ENCODE measurements at regions not wholly inside any gene's neighbourhood (a gene's known extent, or its start where the extent isn't known, plus 50 kb on each side); places are given as distances from the start of the nearest gene placed in this dataset.
"Not testable (repeated sequence)": the region's sequence is repeated elsewhere in the genome, so short reads cannot be mapped to it uniquely, and the experiment has no call there.

- H3K9me3 Mint-ChIP-seq = peaks cover 68 to 69% of the 10 kb centered on the region in 2 experiments
- no peak overlapping the region for H4K8ac ChIP-seq (replicated peaks; ENCODE audit: insufficient read length, low read depth, low read length)
Measured at GRCh38 chrX:120718969-120719368, 89.1 kb upstream of the C1GALT1C1 start.

GRCh38 chrX:120702337-120702736 is 72.5 kb upstream of the C1GALT1C1 start:
- H2AFZ ChIP-seq (ENCODE audit: low read length); H3K27me3 ChIP-seq (ENCODE audit: insufficient read depth, low read length); H4K20me1 ChIP-seq (ENCODE audit: control insufficient read depth, insufficient read depth, insufficient read length); DNase-seq; H3K4ac ChIP-seq (ENCODE audit: low read depth, low read length); H3K18ac ChIP-seq (ENCODE audit: insufficient read length, low read depth, low read length); H2BK20ac ChIP-seq (ENCODE audit: low read depth, low read length, poor library complexity, severe bottlenecking); H3K4me1 Mint-ChIP-seq; H4K8ac ChIP-seq (replicated peaks; ENCODE audit: insufficient read length, low read depth, low read length); H3K36me3 Mint-ChIP-seq (ENCODE audit: insufficient read depth in 1 of 3, low read depth in 3 of 3); H2BK12ac ChIP-seq (ENCODE audit: insufficient read length, low read depth, low read length); H3K27ac ChIP-seq (ENCODE audit: insufficient read length, low read depth, low read length); H3K23ac ChIP-seq (ENCODE audit: insufficient read length, low read depth, low read length); H3K4me1 ChIP-seq (ENCODE audit: insufficient read depth, low read length); H3K56ac ChIP-seq (ENCODE audit: insufficient read length, low read depth, low read length); H3K4me3 Mint-ChIP-seq; H3T11ph ChIP-seq (ENCODE audit: low read length); H2BK120ac ChIP-seq (ENCODE audit: low read depth, low read length, poor library complexity, severe bottlenecking); H3K4me2 ChIP-seq (ENCODE audit: insufficient read depth, insufficient read length, low read length); H3K79me1 ChIP-seq (ENCODE audit: insufficient read depth, low read depth, low read length, poor library complexity, severe bottlenecking); H3K27me3 Mint-ChIP-seq (ENCODE audit: low read depth); H2BK15ac ChIP-seq (ENCODE audit: low read depth, low read length); H4K91ac ChIP-seq (ENCODE audit: insufficient read length, low read depth, low read length); H2BK5ac ChIP-seq (ENCODE audit: insufficient read length, low read length); H3K79me2 ChIP-seq (ENCODE audit: insufficient read depth, low read length); H3K27ac Mint-ChIP-seq; H3K14ac ChIP-seq (ENCODE audit: insufficient read depth, low read length); H2AK5ac ChIP-seq (ENCODE audit: insufficient read length, low read length); H3K23me2 ChIP-seq (ENCODE audit: insufficient read length, low read depth, low read length, poor library complexity, severe bottlenecking); H3K9ac ChIP-seq (ENCODE audit: extremely low read depth, insufficient read length, low read length); H4K5ac ChIP-seq (ENCODE audit: insufficient read length, low read depth, low read length): not testable (repeated sequence)
- WGBS (ENCODE audit: extremely low coverage, insufficient read length, low lambda C conversion rate) = no CpG with 5 or more reads among the region's 2 CpGs
- H3K9me3 Mint-ChIP-seq = peaks cover 73% of the 10 kb centered on the region in 2 experiments
- H3K9me3 ChIP-seq (ENCODE audit: control insufficient read depth, low read depth, low read length) = peaks cover 14% of the 10 kb centered on the region

More at GRCh38 chrX:120718969-120719368, 89.1 kb upstream of the C1GALT1C1 start:
- H3K9ac ChIP-seq (ENCODE audit: extremely low read depth, insufficient read length, low read length) = no peak overlapping the region
- no peak overlapping the region for H3K4me3 Mint-ChIP-seq
- H4K5ac ChIP-seq (ENCODE audit: insufficient read length, low read depth, low read length) = no peak overlapping the region
- WGBS (ENCODE audit: extremely low coverage, insufficient read length, low lambda C conversion rate) = no CpG with 5 or more reads among the region's 2 CpGs
- no peak overlapping the region for H2BK20ac ChIP-seq (ENCODE audit: low read depth, low read length, poor library complexity, severe bottlenecking)
- TF ChIP-seq CTCF (conservative IDR thresholded peaks at IDR 0.05) = no peak
- H3K27me3 Mint-ChIP-seq (ENCODE audit: low read depth) = peaks cover 11% of the 10 kb centered on the region
- H3K56ac ChIP-seq (ENCODE audit: insufficient read length, low read depth, low read length) = no peak overlapping the region
- no peaks in the 10 kb centered on the region for H3K79me2 ChIP-seq (ENCODE audit: insufficient read depth, low read length)
- no peak overlapping the region for H2BK5ac ChIP-seq (ENCODE audit: insufficient read length, low read length)
- H3K14ac ChIP-seq (ENCODE audit: insufficient read depth, low read length) = no peak overlapping the region
- H2AFZ ChIP-seq (ENCODE audit: low read length) = no peak overlapping the region
- no peaks in the 10 kb centered on the region for H3K23me2 ChIP-seq (ENCODE audit: insufficient read length, low read depth, low read length, poor library complexity, severe bottlenecking)
- H3K27ac ChIP-seq (ENCODE audit: insufficient read length, low read depth, low read length) = no peak overlapping the region
- peaks cover 0 to 2% (median 0%) of the 10 kb centered on the region in 3 experiments; a peak in 1 of 7 replicates for H3K36me3 Mint-ChIP-seq (ENCODE audit: insufficient read depth in 1 of 3, low read depth in 3 of 3)
- no peak overlapping the region for H3K4ac ChIP-seq (ENCODE audit: low read depth, low read length)
- no peak overlapping the region for H4K91ac ChIP-seq (ENCODE audit: insufficient read length, low read depth, low read length)
- no peak overlapping the region for H2BK15ac ChIP-seq (ENCODE audit: low read depth, low read length)
- H3K4me1 Mint-ChIP-seq = no peaks in the 10 kb centered on the region
- DNase-seq = no peak
- H3K4me2 ChIP-seq (ENCODE audit: insufficient read depth, insufficient read length, low read length) = no peak overlapping the region
- H2BK12ac ChIP-seq (ENCODE audit: insufficient read length, low read depth, low read length) = no peak overlapping the region
- H2BK120ac ChIP-seq (ENCODE audit: low read depth, low read length, poor library complexity, severe bottlenecking) = no peak overlapping the region
- no peaks in the 10 kb centered on the region for H3K79me1 ChIP-seq (ENCODE audit: insufficient read depth, low read depth, low read length, poor library complexity, severe bottlenecking)
- peaks cover 28% of the 10 kb centered on the region for H3K9me3 ChIP-seq (ENCODE audit: control insufficient read depth, low read depth, low read length)
- no peak overlapping the region for H3K27ac Mint-ChIP-seq
- H2AK5ac ChIP-seq (ENCODE audit: insufficient read length, low read length) = no peak overlapping the region
- no peak overlapping the region for H3T11ph ChIP-seq (ENCODE audit: low read length)
- H4K20me1 ChIP-seq (ENCODE audit: control insufficient read depth, insufficient read depth, insufficient read length) = no peaks in the 10 kb centered on the region
- H3K18ac ChIP-seq (ENCODE audit: insufficient read length, low read depth, low read length) = no peak overlapping the region
- no peak overlapping the region for H3K23ac ChIP-seq (ENCODE audit: insufficient read length, low read depth, low read length)
- no peaks in the 10 kb centered on the region for H3K27me3 ChIP-seq (ENCODE audit: insufficient read depth, low read length)
- H3K4me1 ChIP-seq (ENCODE audit: insufficient read depth, low read length) = no peaks in the 10 kb centered on the region
